Fibroblast of lung (primary cell): ENCODE measurements at regions not wholly inside any gene's neighbourhood (a gene's known extent, or its start where the extent isn't known, plus 50 kb on each side); places are given as distances from the start of the nearest gene placed in this dataset.

Source experiments
- DNase-seq, 2 donors: peaks; one replicate each; pipeline versions ENCODE4 v3.0.0 to v3.0.0-alpha.2; 2010; ENCODE audit warnings: low read depth in 2 of 2
- H2AFZ ChIP-seq: 2 replicates; pipeline ENCODE4 v1.5.1; 2012; ENCODE audit warnings: low read length, control low read depth, inconsistent platforms
- H3K27ac ChIP-seq: 2 replicates; pipeline ENCODE4 v1.5.1; 2011; ENCODE audit warnings: low read length, control low read depth; ENCODE audit not compliant: insufficient read depth
- H3K27me3 ChIP-seq: 2 replicates; pipeline ENCODE4 v1.5.1; 2011; ENCODE audit warnings: mild to moderate bottlenecking, low read length; ENCODE audit not compliant: control insufficient read depth, insufficient read depth
- H3K36me3 ChIP-seq: 2 replicates; pipeline ENCODE4 v1.5.1; 2011; ENCODE audit warnings: low read length; ENCODE audit not compliant: control insufficient read depth, insufficient read depth
- H3K4me1 ChIP-seq: 2 replicates; pipeline ENCODE4 v1.5.1; 2011; ENCODE audit warnings: low read length; ENCODE audit not compliant: control insufficient read depth, insufficient read depth; ENCODE audit errors: extremely low read depth
- H3K4me2 ChIP-seq: 2 replicates; pipeline ENCODE4 v1.5.1; 2011; ENCODE audit warnings: low read length, control low read depth; ENCODE audit not compliant: insufficient read depth; ENCODE audit errors: extremely low read depth
- H3K4me3 ChIP-seq, 4 experiments: fragments of 200-600 bp in 1 of 4; sonication (generic) in 1 of 4; replicated peaks in 1 of 4; 2 replicates each; pipeline ENCODE4 v1.5.1; 2011 to 2016; ENCODE audit warnings: low read length in 4 of 4, low read depth in 3 of 4, mild to moderate bottlenecking in 3 of 4, control low read depth in 2 of 4, inconsistent platforms in 1 of 4, mixed read lengths in 1 of 4; ENCODE audit not compliant: insufficient read depth in 1 of 4; ENCODE audit errors: control extremely low read depth in 1 of 4
- H3K79me2 ChIP-seq: 2 replicates; pipeline ENCODE4 v1.5.1; 2012; ENCODE audit warnings: mild to moderate bottlenecking, low read length, inconsistent platforms; ENCODE audit not compliant: control insufficient read depth, insufficient read depth
- H3K9ac ChIP-seq: 2 replicates; pipeline ENCODE4 v1.5.1; 2011; ENCODE audit warnings: mild to moderate bottlenecking, low read length, control low read depth; ENCODE audit not compliant: insufficient read depth
- H3K9me3 ChIP-seq: 2 replicates; pipeline ENCODE4 v1.5.1; 2012; ENCODE audit warnings: low read depth, low read length; ENCODE audit not compliant: control insufficient read depth, insufficient read depth
- H4K20me1 ChIP-seq: 2 replicates; pipeline ENCODE4 v1.5.1; 2011; ENCODE audit warnings: low read length; ENCODE audit not compliant: control insufficient read depth, insufficient read depth; ENCODE audit errors: extremely low read depth
- EZH2 ChIP-seq: IDR thresholded peaks from 2 replicates; pipeline ENCODE4 v1.5.1; 2012; ENCODE audit warnings: low read length, control low read depth, mild to moderate bottlenecking; ENCODE audit errors: missing control alignments
- TF ChIP-seq, protein P1 (sequence below), 2 donors: IDR thresholded peaks in 1 of 2; conservative IDR thresholded peaks in 1 of 2; 1 replicate in 1 of 2; 2 replicates in 1 of 2; pipeline ENCODE4 v1.5.1; 2011 to 2012; ENCODE audit warnings: low read length in 2 of 2, control low read depth in 1 of 2, inconsistent platforms in 1 of 2, low read depth in 1 of 2, mild to moderate bottlenecking in 1 of 2

DNA sequence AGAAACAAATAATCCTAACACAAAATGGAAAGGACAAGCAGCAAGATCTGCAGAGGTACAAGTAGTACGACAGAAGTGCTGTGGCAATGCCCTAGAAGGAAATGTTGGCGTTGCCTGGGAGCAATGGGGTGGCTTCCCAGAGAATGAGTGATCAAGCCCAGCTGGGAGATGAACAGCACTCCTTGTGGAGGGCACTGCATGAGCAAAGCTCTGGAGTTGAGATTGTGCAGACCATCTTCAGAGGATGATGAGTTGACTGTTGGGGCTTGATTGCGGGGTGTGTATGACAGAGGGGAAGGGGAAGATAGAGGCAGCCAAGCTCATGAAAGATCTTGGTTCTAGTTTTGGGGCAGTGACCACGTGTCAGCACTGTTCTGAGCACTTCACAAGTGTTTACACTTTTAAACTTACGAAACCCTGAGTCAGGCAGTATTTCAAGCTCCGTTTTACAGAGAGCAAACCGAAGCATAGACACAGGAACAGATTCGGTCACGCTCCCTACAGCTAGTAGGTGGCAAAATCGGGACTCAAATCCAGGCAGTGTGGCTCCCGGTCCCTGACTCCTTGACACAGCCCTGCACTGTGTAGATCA lies 127.2 kb upstream of the LHX5 start:
- H3K9ac ChIP-seq = no peak overlapping the region
- no peak overlapping the region for H2AFZ ChIP-seq
- H3K4me3 ChIP-seq = no peak overlapping the region
- H3K27me3 ChIP-seq = no peaks in the 10 kb centered on the region
- no peaks in the 10 kb centered on the region for H4K20me1 ChIP-seq
- no peaks in the 10 kb centered on the region for H3K36me3 ChIP-seq
- no peak overlapping the region for H3K27ac ChIP-seq
- no peaks in the 10 kb centered on the region for H3K4me1 ChIP-seq
- no peaks in the 10 kb centered on the region for H3K79me2 ChIP-seq
- no peak for TF ChIP-seq EZH2
- TF ChIP-seq, protein P1, sequence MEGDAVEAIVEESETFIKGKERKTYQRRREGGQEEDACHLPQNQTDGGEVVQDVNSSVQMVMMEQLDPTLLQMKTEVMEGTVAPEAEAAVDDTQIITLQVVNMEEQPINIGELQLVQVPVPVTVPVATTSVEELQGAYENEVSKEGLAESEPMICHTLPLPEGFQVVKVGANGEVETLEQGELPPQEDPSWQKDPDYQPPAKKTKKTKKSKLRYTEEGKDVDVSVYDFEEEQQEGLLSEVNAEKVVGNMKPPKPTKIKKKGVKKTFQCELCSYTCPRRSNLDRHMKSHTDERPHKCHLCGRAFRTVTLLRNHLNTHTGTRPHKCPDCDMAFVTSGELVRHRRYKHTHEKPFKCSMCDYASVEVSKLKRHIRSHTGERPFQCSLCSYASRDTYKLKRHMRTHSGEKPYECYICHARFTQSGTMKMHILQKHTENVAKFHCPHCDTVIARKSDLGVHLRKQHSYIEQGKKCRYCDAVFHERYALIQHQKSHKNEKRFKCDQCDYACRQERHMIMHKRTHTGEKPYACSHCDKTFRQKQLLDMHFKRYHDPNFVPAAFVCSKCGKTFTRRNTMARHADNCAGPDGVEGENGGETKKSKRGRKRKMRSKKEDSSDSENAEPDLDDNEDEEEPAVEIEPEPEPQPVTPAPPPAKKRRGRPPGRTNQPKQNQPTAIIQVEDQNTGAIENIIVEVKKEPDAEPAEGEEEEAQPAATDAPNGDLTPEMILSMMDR (conservative IDR thresholded peaks at IDR 0.05 in 1 of 2, IDR thresholded peaks at IDR 0.05 in 1 of 2; ENCODE audit: low read depth in 1 of 2, low read length in 2 of 2) = no peak
- H3K9me3 ChIP-seq = no peaks in the 10 kb centered on the region
- H3K4me2 ChIP-seq = no peak overlapping the region
- no peak for DNase-seq

GRCh38 chr12:113594967-113595366 lies 123.3 kb upstream of the LHX5 start:
- Histone ChIP-seq H3K4me1 (no peaks in the 10 kb centered on the region), H3K36me3 (no peaks in the 10 kb centered on the region), H3K9me3 (no peaks in the 10 kb centered on the region), H3K27me3 (no peaks in the 10 kb centered on the region), H3K27ac (no peak overlapping the region), H3K4me3 (no peak overlapping the region), H4K20me1 (no peaks in the 10 kb centered on the region), H3K4me2 (no peak overlapping the region), H3K79me2 (no peaks in the 10 kb centered on the region), H2AFZ (no peak overlapping the region), H3K9ac (no peak overlapping the region)
- no peak for TF ChIP-seq EZH2
- TF ChIP-seq, protein P1 (conservative IDR thresholded peaks at IDR 0.05 in 1 of 2, IDR thresholded peaks at IDR 0.05 in 1 of 2; ENCODE audit: low read depth in 1 of 2, low read length in 2 of 2) = no peak
- DNase-seq = no peak

DNA sequence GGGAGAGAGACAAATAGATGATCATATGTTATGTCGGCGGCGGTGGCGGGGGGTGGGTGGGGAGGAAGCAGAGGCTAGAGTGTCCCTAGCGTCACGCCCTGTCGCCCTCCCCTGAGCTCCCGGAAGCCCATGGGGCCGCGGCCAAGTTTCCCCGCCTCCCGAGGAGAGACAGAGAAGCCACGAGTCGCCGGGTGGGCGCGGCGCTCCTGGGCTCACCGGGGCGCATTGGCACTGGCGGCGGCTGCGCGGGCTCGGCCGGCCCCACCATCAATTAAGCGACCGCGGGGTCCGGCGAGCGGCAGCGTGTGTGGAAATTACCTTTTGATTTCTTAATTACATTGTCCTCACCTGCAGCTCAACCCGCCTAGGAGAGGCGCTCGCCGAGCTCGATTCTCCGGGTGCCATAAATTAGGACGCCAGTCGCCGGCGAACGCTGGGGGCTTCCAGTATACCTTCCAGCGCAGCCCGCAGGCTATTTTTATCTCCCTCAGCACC lies 119.9 kb upstream of the LHX5 start:
- no peaks in the 10 kb centered on the region for H3K36me3 ChIP-seq
- no peaks in the 10 kb centered on the region for H3K79me2 ChIP-seq
- no peaks in the 10 kb centered on the region for H3K4me1 ChIP-seq
- no peaks in the 10 kb centered on the region for H4K20me1 ChIP-seq
- TF ChIP-seq, protein P1 (conservative IDR thresholded peaks at IDR 0.05 in 1 of 2, IDR thresholded peaks at IDR 0.05 in 1 of 2; ENCODE audit: low read depth in 1 of 2, low read length in 2 of 2) = no peak
- TF ChIP-seq EZH2 = no peak
- H3K9me3 ChIP-seq = no peaks in the 10 kb centered on the region
- no peak overlapping the region for H3K27ac ChIP-seq
- H2AFZ ChIP-seq = no peak overlapping the region
- H3K4me3 ChIP-seq = no peak overlapping the region
- H3K4me2 ChIP-seq = no peak overlapping the region
- no peak for DNase-seq
- H3K27me3 ChIP-seq = no peaks in the 10 kb centered on the region
- H3K9ac ChIP-seq = no peak overlapping the region
